DOHH2 (cell line): ENCODE measurements at regions not wholly inside any gene's neighbourhood (a gene's known extent, or its start where the extent isn't known, plus 50 kb on each side); places are given as distances from the start of the nearest gene placed in this dataset.

ENCODE experiments used
- CTCF ChIP-seq: fragments of 200-600 bp; sonication (generic); IDR thresholded peaks from one replicate; pipeline ENCODE4 v1.5.1; 2014; ENCODE audit warnings: antibody characterized with exemption, mild to moderate bottlenecking, low read depth, low read length; ENCODE audit not compliant: poor library complexity, severe bottlenecking
- EZH2phosphoT487 ChIP-seq: fragments of 200-600 bp; sonication (generic); IDR thresholded peaks from 2 replicates; pipeline ENCODE4 v1.6.1; 2017; ENCODE audit warnings: borderline replicate concordance, mild to moderate bottlenecking, antibody characterized with exemption, low read length, moderate library complexity, mixed read lengths

- TF ChIP-seq CTCF (no peak), EZH2phosphoT487 (no peak)
These were observed 154.0 kb upstream of the MANEA start for GRCh38 chr6:95423331-95423730.
